ENCODE measurements at regions not wholly inside any gene's neighbourhood (a gene's known extent, or its start where the extent isn't known, plus 50 kb on each side); places are given as distances from the start of the nearest gene placed in this dataset.

DNA sequence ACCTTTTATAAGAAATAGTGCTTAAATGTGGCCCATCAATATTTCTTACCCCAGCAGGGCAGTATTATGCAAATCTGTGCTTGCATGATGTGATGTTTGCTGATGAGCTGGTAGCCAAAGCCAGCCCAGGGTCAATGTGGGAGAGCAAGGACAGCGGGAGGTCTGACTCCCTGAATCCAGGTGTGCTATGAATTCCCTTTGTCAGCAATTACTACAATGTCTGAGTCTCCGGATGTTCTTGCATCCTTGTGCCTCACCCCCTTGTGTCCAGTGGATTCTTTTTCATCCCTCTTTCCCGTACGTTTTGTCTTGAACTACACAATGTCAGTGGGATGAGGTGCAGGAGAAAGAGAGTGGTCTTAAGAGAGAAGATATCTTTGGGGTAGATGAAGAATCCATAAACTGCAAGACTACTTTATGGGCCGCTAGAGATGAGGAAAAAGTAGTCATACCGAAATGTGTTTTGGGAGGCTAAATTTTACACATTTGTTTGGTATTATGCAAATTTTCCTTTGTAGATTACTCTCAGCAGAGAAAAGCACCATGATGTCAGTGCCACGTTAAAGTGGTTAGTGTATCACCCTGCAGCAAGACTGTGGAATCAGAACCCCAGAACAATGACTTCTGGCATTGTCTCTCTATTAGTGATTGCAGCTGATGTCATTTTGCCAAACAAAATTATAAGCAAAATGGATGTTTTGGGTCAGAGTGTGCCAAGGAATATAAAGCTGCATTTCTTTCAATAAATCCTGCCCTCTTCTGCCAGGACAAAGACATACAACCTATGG, 53.5 kb upstream of the TSHZ3 start:
- no peak for DNase-seq

DNA sequence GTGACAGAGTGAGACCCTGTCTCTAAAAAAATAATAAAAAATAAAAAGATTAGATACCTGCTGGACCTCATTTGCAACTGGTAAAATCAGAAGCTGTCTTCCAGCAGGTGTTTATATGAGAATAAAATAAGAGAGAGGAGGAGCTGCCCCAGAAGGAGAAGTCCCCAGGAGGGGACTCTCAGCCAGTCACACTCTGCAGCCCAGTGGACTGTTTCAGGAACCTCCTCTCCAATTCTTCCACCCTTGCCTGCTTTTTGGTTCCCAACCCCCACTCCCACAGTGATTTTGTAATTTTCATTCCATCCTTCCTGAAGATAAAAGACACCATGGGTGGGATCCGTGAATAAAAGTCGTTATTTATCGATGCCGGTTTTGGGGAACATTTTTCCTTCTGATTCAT, 56.9 kb upstream of the TSHZ3 start:
- no peak for DNase-seq

DNA sequence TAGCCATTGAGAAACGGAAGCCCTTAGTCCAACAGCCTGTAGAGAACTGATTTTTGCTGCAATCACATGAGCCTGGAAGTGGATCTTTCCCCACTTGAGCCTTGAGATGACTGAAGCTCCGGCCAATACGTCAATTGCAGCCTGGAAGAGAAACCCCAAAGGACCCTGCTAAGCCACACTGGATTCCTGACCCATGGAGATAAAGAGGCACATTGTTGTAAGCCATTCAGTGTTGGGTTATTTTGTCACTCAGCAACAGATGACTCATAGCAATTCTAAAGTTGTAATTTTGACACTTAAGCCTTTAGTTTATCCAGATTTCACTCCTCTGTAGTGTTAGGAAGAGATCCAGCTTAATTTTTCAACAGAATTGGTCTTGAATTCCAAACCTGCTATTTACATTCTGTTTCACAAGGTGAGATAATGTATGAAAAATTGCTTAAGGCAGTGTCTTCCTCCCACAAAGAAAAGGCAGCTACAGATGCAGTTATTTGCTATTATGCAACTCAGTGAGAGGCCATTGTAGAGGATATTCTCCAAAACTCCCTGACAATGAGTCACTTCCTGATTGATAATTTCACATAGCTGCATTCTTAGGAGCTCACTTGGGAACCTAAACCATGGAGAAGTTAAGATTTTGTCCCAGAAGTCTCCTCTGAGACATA, 59.4 kb upstream of the TSHZ3 start:
- DNase-seq = no peak

- DNase-seq = no peak
Observed at GRCh38 chr19:31413353-31413752, 64.1 kb upstream of the TSHZ3 start.

DNA sequence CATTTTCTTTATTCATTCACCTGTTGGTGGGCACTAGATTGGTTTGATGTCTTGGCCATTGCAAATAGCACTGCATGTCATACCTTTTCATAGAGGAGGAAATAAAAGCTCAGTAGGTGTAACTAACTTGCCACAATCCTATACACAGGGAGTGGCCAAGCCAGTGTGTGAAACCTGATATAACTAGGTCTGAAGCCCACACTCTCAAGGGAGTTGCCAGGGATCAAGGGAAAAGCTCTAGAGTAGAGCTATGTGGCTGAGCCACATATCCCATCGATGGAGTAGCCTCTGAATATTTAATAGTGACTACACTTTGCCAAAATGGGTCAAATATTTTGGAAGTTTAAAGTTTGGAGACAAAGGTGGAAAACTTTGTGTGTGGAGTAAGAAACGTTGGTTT, 66.1 kb upstream of the TSHZ3 start:
- no peak for DNase-seq

GRCh38 chr19:31416548-31416947, 67.3 kb upstream of the TSHZ3 start:
- no peak for DNase-seq

DNA sequence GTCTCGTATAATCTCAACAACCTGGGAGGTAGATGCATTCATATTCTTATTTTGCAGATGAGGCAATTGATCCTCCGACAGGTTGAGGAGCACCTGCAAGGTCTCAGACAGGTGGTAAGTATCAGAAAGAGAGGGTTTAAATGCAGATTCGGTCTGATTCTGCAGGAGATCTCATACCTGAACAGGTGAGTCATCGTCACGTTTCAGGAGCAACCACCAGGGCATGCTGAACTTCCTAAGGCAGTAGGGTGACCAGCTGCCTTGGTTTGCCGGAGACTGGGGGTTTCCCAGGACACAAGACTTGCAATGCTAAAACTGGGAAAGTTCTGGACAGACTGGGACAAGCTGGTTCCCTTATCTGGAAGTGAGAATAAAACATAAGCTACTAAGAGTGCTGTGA, 68.8 kb upstream of the TSHZ3 start:
- DNase-seq = no peak

DNA sequence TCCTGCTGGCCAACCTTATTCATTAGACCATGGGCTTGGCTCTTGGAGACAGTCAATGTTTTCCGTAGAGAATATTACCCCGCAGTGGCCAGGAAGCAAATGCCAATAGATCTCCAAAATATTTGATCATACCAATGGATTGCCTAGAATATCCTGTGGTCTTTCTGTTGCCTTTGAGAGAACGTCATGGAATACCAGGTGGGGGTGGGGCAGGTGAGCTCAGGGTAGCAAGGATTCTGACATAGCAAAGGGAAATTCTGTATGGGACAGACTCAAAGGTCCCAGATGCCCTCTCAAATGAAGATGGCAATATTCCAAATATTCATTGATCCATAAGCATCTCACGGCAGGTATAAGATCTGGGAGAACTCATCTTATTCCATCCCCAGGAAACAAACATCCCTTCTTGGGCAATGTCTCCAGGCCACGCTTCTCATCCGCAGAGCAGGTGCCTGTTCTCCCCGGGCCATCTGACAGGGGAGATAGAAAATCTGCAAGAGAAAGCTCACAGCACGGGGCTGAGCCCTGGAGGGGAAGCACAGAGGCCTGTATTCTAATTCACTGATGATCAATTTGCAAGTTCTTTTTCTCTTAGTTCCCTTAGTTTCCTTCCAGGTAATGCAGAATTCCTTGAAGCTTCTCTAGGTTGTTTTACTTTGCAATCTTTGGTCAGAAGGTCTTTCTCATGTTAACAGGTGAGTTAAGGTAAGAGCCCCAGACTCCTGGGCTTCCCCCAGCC, 69.6 kb upstream of the TSHZ3 start:
- DNase-seq = no peak

GRCh38 chr19:31419871-31420445, 70.7 kb upstream of the TSHZ3 start:
- DNase-seq = no peak

GRCh38 chr19:31421082-31421481, 71.8 kb upstream of the TSHZ3 start:
- no peak for DNase-seq

- no peak for DNase-seq
Observed at GRCh38 chr19:31421856-31422255, 72.6 kb upstream of the TSHZ3 start.

- no peak for DNase-seq
Observed at GRCh38 chr19:31423896-31424295, 74.7 kb upstream of the TSHZ3 start.

DNA sequence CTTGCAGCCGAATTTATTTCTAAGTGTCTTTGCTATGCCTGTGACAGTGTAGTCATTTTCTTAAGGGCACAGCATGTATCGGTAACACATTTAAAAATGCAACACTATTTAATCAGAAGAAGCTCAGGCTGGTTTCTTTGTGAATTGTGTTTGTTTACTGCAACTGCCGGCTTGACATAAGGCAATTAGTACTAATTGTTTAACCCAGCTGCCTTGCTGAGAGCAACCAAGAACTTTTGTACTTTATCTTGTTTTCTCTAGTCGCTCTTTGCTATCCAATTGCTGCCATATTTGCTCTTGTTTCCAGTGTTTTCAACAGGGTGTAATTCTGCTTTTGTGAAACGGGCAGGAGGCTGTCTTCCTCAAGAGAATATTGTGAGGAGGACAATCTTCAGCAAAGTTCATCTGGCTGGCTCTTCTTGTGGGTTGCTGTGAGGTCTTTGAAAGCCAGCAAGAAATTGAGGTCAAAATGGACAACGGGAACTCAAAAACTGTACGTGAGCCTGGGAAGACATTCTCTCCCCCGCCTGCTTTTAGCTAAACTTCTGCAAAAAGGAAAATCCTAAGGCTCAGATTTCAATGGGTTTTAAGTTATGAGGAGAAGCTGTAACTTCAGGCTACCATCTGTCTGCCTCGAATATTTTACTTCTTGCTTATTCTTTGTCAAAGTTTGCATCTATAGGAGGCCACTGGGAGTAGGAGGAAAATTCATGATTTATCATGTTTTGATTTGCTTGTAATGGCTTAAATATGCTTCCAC, 75.8 kb upstream of the TSHZ3 start:
- no peak for DNase-seq

DNA sequence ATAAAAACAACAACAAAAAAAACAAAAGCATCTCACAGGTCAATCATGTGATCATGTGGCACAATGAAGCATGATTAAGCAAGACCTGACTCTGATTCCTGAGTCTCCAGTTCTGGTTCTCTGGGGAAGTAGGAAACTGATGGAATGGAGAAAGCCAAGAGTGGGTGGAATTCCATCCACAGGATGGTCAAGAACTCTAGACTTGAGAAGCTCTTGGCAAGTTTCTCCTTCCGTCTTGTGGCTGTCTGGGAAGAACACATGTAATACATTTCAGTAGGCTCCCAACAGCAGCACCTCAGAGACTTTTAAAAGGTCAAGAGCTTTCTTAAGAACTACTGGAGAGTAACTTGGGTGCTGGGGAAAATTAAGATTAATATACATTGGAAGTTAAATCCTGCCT, 78.6 kb upstream of the TSHZ3 start:
- no peak for DNase-seq

DNA sequence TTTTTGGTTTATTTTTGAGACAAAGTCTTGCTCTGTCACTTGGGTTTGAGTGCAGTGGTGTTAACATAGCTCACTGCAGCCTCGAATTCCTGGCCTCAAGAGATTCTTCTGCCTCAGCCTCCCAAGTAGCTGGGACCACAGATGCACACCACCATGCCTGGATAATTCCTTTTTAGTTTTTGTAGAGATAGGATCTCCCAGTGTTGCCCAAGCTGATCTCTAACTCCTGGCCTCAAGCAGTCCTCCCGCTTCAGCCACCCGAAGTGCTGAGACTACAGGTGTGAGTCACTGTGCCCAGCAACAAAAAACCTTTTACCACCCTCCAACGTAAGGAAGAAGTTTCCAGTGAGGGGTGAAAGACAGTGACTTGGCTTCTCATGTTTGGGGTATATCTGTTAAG, 81.1 kb upstream of the TSHZ3 start:
- no peak for DNase-seq

- DNase-seq = no peak
Observed at GRCh38 chr19:31432201-31432810, 83.1 kb upstream of the TSHZ3 start.

GRCh38 chr19:31436121-31436776, 87.0 kb upstream of the TSHZ3 start:
- DNase-seq = no peak

DNA sequence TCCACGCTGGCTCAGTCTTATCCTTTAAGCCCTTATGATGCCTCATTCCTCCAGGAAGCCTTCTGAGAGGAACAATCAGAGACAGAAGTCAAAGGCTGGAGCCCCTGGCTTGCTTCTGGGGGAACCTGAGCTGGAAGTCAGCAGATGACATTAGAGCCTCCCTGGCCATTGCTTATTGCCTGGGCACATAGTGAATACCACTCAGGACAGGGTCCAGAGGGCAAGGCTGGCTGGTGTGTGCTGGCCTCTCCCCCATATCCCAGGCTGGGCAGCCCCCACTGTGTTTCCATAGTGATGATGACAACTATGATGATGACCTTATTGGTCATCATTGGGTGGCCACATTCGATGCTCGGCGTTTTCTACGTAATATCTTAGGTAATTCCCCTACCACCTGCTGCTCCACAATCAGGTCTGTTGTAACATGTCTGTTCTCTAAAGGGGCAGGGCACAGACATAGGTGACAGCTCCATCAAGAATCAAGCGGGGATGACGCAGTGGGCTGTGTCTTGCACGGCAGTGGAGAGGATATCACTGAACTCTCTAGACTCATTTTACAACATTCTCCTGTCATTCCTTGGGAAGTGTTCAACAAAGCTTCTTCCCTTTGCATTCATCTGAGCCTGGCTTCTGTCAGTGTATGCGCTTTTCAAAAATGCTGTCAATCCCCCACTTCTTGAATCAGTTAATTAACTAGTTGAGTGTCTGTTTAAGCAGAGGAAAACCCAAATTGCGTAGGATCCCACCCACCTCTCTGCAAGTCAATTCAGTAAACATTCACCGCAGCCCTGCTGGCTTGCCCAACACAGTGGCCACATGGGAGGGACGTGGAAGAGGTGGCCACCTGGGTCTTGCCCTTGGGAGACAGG, 89.4 kb upstream of the TSHZ3 start:
- no peak for DNase-seq

GRCh38 chr19:31439270-31439573, 90.0 kb upstream of the TSHZ3 start:
- no peak for DNase-seq

GRCh38 chr19:31444931-31445330, 95.7 kb upstream of the TSHZ3 start:
- no peak for DNase-seq

GRCh38 chr19:31445406-31445805, 96.2 kb upstream of the TSHZ3 start:
- DNase-seq = no peak
